Lower leg skin (tissue), 3 donors: ENCODE measurements at regions not wholly inside any gene's neighbourhood (a gene's known extent, or its start where the extent isn't known, plus 50 kb on each side); places are given as distances from the start of the nearest gene placed in this dataset.

Experiments
- CTCF ChIP-seq, 3 donors: fragments of 450-650 bp; IDR thresholded peaks; one replicate each; pipeline ENCODE4 v1.5.1; 2016; ENCODE audit warnings: antibody characterized with exemption in 3 of 3, mild to moderate bottlenecking in 3 of 3, moderate library complexity in 2 of 3
- POLR2A ChIP-seq, 2 donors: fragments of 450-650 bp; IDR thresholded peaks; one replicate each; pipeline ENCODE4 v1.6.1; 2016 to 2017; ENCODE audit warnings: antibody characterized with exemption in 2 of 2, mild to moderate bottlenecking in 1 of 2, moderate library complexity in 1 of 2

- TF ChIP-seq CTCF (IDR thresholded peaks at IDR 0.05), result no peak
- no peak for TF ChIP-seq POLR2A (IDR thresholded peaks at IDR 0.05)
Measured at GRCh38 chr3:40864146-40864782, 335.0 kb upstream of the CTNNB1 start.
